GM12872 (cell line): ENCODE measurements at regions not wholly inside any gene's neighbourhood (a gene's known extent, or its start where the extent isn't known, plus 50 kb on each side); places are given as distances from the start of the nearest gene placed in this dataset.

Experiments
- CTCF ChIP-seq: IDR thresholded peaks from 3 replicates; pipeline ENCODE4 v1.5.1; 2011; ENCODE audit warnings: low read depth, mild to moderate bottlenecking, low read length, moderate library complexity; ENCODE audit not compliant: insufficient read depth

GRCh38 chr1:146710838-146711521, 227.1 kb upstream of the NBPF12 start:
- peak; percentile 8; the same call in 1 of the 3 replicates for TF ChIP-seq CTCF

- peak; percentile 61 for TF ChIP-seq CTCF
Observed at GRCh38 chr1:146478125-146478720, 249.4 kb upstream of the NOTCH2NLA start.

GRCh38 chr1:146448212-146448876, 219.5 kb upstream of the NOTCH2NLA start:
- peak; percentile 3; the same call in 1 of the 3 replicates for TF ChIP-seq CTCF

- TF ChIP-seq CTCF = peak; percentile 43; the same call in 2 of the 3 replicates
Observed at GRCh38 chr1:146401281-146401825, 172.5 kb upstream of the NOTCH2NLA start.
